ENCODE measurements at regions not wholly inside any gene's neighbourhood (a gene's known extent, or its start where the extent isn't known, plus 50 kb on each side); places are given as distances from the start of the nearest gene placed in this dataset.

DNA sequence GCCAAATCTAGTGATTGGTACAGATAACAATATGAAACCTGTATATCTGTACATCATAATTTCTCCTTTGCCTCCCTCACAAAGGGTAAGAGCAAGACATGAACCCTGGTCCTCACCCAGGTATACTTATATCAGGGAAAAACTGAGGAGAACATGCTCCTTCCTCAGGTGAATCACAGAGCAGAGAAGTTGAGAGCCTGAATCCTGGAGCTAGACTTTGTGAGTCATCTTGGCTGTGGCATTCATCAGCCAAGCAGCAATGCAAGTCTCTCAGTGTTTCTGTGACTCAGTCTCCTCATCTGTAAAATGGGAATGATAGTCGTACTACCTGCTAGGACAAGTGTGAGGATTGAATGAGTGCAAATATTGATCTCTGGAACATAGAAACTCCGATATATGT is 165.7 kb upstream of the ADAMTS9 start:
- WGBS, 2 experiments = 97 to 100% methylated on average over 1 to 2 of the region's 2 CpGs
- Histone ChIP-seq H3K27ac (ENCODE audit: insufficient read depth, low read depth, low read length, poor library complexity, severe bottlenecking) (no peak overlapping the region), H3K36me3 (ENCODE audit: control insufficient read depth, insufficient read depth, low read length) (no peaks in the 10 kb centered on the region)

DNA sequence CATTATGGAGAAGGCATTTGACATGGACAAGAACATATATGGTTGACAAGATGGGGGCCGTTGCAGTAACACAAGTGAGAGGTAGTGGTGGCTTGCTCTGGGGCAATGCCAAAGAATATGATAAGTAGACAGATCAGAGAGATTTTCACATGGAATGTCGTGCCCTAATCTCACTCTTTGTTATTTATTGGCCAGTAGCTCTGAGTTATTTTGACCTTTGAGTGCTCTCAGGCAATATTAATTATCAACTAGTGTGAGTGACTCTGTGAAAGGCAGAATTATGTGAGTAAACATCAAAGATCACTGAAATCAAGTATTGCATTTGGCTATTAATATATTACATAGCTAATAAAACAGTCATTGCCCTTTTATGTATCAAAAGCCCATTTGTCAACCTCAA is 164.9 kb upstream of the ADAMTS9 start:
- Histone ChIP-seq H3K9me3 (ENCODE audit: control insufficient read depth, low read length) (no peaks in the 10 kb centered on the region), H3K27ac (ENCODE audit: insufficient read depth, low read depth, low read length, poor library complexity, severe bottlenecking) (no peak overlapping the region), H3K27me3 (ENCODE audit: control insufficient read depth, insufficient read depth, low read length, poor library complexity, severe bottlenecking) (no peaks in the 10 kb centered on the region), H3K4me3 (ENCODE audit: insufficient read depth, low read depth, low read length) (no peak overlapping the region), H3K36me3 (ENCODE audit: control insufficient read depth, insufficient read depth, low read length) (no peaks in the 10 kb centered on the region), H3K4me1 (ENCODE audit: control insufficient read depth, insufficient read depth, low read length) (no peaks in the 10 kb centered on the region)
- 85 to 90% methylated on average over 2 of the region's 2 CpGs for whole genome bisulfite sequencing, 2 experiments

More for the DNA sequence above, 165.7 kb upstream of the ADAMTS9 start:
- no peaks in the 10 kb centered on the region for H3K9me3 ChIP-seq (ENCODE audit: control insufficient read depth, low read length)
- H3K27me3 ChIP-seq (ENCODE audit: control insufficient read depth, insufficient read depth, low read length, poor library complexity, severe bottlenecking) = no peaks in the 10 kb centered on the region
- no peaks in the 10 kb centered on the region for H3K4me1 ChIP-seq (ENCODE audit: control insufficient read depth, insufficient read depth, low read length)
- H3K4me3 ChIP-seq (ENCODE audit: insufficient read depth, low read depth, low read length) = no peak overlapping the region

DNA sequence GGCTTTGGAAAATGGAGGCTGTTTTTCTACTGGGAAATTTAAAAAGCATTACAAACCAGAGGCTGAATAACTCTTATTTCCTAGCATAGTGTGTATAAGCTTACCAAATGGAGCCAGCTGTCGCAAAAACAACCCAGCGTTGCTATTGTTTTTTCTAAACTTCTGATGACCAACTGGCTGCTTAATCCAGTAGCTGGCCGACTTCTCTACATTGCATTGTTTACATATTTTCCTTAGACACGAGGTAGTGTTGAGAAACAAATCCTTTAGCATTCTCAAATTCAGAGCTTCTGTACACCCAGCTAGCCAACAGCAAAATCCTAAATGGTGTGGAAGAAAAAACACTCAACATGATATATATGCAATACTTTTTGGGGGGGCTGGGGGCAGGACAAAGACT is 161.0 kb upstream of the ADAMTS9 start:
- Histone ChIP-seq H3K4me3 (ENCODE audit: insufficient read depth, low read depth, low read length) (no peak overlapping the region), H3K36me3 (ENCODE audit: control insufficient read depth, insufficient read depth, low read length) (no peaks in the 10 kb centered on the region), H3K27me3 (ENCODE audit: control insufficient read depth, insufficient read depth, low read length, poor library complexity, severe bottlenecking) (no peaks in the 10 kb centered on the region), H3K27ac (ENCODE audit: insufficient read depth, low read depth, low read length, poor library complexity, severe bottlenecking) (no peak overlapping the region), H3K4me1 (ENCODE audit: control insufficient read depth, insufficient read depth, low read length) (no peaks in the 10 kb centered on the region), H3K9me3 (ENCODE audit: control insufficient read depth, low read length) (no peaks in the 10 kb centered on the region)
- whole genome bisulfite sequencing, 2 experiments = 83 to 95% methylated on average over 4 of the region's 4 CpGs

DNA sequence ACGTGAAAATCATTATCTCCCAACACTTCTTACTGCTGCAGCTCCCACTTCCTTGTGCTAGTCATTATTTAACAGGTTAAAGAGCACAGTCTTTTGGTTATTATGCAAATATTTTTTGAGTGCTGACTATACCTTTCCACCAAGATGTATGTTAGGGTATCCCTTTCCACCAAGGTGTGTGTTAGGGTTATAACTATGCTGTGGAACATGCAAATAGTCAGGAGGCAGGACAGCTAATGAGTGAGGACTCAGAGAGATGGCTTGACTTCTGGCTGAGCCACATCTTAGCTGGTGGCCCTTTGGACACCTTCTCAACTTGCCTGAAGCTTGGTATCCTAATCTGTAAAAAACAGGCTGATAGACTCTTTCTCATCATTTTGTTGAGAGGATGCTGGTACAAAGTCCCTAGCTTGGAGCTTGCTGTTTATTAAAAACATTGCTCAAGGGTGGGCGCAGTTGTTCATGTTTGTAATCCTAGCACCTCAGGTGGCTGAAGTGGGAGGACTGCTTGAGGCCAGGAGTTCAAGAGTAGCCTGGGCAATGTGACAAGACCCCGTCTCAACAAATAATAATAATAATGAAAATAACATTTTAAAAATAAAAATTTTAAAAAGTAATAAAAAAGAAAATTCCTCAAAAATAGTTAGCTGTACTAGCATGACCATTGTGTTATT is 160.5 kb upstream of the ADAMTS9 start:
- Histone ChIP-seq H3K4me1 (ENCODE audit: control insufficient read depth, insufficient read depth, low read length) (no peaks in the 10 kb centered on the region), H3K9me3 (ENCODE audit: control insufficient read depth, low read length) (no peaks in the 10 kb centered on the region), H3K36me3 (ENCODE audit: control insufficient read depth, insufficient read depth, low read length) (no peaks in the 10 kb centered on the region), H3K4me3 (ENCODE audit: insufficient read depth, low read depth, low read length) (no peak overlapping the region), H3K27me3 (ENCODE audit: control insufficient read depth, insufficient read depth, low read length, poor library complexity, severe bottlenecking) (no peaks in the 10 kb centered on the region), H3K27ac (ENCODE audit: insufficient read depth, low read depth, low read length, poor library complexity, severe bottlenecking) (no peak overlapping the region)
- 94 to 100% methylated on average over 2 of the region's 3 CpGs for WGBS, 2 experiments

DNA sequence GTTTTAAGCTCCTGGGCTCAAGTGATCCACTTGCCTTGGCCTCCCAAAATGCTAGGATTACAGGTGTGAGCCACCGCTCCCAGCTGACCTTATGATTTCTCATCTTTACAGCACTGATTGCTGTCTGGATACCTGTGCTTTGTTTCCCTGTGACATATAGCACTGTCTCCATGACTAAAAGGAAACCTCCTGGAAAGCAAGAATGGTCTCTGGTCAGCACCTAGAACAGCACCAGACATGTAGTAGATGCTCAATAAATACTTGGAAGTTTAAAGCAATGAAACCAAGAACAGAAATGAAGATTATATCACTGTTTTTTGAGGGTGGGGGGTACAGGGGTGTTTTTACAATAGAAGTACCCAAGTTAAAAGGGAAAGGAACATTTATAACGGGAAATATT is 156.8 kb upstream of the ADAMTS9 start:
- Histone ChIP-seq H3K9me3 (ENCODE audit: control insufficient read depth, low read length) (no peaks in the 10 kb centered on the region), H3K4me1 (ENCODE audit: control insufficient read depth, insufficient read depth, low read length) (no peaks in the 10 kb centered on the region), H3K27me3 (ENCODE audit: control insufficient read depth, insufficient read depth, low read length, poor library complexity, severe bottlenecking) (no peaks in the 10 kb centered on the region), H3K36me3 (ENCODE audit: control insufficient read depth, insufficient read depth, low read length) (no peaks in the 10 kb centered on the region), H3K4me3 (ENCODE audit: insufficient read depth, low read depth, low read length) (no peak overlapping the region), H3K27ac (ENCODE audit: insufficient read depth, low read depth, low read length, poor library complexity, severe bottlenecking) (no peak overlapping the region)
- 93 to 98% methylated on average over 2 of the region's 2 CpGs for WGBS, 2 experiments

DNA sequence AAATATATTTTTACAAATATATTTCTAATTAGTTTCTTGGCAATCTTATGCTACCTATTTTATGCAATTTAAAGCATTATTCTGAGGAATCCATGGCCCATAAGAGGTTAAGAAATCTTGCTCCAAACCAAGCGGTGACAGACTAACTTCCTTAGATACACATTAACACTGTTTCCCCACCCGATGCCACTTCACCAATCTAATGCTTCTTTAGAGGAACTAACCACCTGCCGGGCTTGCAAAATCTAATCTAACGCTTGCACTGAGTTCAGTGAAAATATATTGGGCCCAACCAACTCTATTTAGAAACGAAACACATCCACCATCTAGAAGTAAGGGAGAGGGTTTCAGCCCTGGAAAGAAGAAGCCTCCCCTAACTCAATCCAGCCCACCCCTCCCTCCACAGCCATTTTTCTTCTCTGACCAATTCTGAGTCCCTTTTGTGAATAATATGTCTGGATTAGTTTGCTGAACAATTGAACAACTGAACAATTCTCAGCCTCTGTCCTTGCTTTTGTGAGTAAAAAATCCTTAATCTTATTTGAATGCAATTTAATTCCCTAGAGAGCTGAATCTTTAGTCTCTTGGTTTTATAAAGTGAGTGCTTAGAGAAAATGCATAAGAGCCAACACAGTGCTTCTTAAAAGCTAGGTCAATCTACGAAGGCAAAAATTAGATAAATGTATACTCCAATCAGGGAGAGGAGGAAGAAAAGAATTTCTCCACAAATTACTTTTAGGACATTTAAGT is 150.4 kb upstream of the ADAMTS9 start:
- no peaks in the 10 kb centered on the region for H3K27me3 ChIP-seq (ENCODE audit: control insufficient read depth, insufficient read depth, low read length, poor library complexity, severe bottlenecking)
- no peaks in the 10 kb centered on the region for H3K36me3 ChIP-seq (ENCODE audit: control insufficient read depth, insufficient read depth, low read length)
- 79 to 82% methylated on average over 6 of the region's 6 CpGs for WGBS, 2 experiments
- peaks cover 6% of the 10 kb centered on the region for H3K4me1 ChIP-seq (ENCODE audit: control insufficient read depth, insufficient read depth, low read length)
- no peak overlapping the region for H3K4me3 ChIP-seq (ENCODE audit: insufficient read depth, low read depth, low read length)
- no peaks in the 10 kb centered on the region for H3K9me3 ChIP-seq (ENCODE audit: control insufficient read depth, low read length)
- H3K27ac ChIP-seq (ENCODE audit: insufficient read depth, low read depth, low read length, poor library complexity, severe bottlenecking) = no peak overlapping the region

DNA sequence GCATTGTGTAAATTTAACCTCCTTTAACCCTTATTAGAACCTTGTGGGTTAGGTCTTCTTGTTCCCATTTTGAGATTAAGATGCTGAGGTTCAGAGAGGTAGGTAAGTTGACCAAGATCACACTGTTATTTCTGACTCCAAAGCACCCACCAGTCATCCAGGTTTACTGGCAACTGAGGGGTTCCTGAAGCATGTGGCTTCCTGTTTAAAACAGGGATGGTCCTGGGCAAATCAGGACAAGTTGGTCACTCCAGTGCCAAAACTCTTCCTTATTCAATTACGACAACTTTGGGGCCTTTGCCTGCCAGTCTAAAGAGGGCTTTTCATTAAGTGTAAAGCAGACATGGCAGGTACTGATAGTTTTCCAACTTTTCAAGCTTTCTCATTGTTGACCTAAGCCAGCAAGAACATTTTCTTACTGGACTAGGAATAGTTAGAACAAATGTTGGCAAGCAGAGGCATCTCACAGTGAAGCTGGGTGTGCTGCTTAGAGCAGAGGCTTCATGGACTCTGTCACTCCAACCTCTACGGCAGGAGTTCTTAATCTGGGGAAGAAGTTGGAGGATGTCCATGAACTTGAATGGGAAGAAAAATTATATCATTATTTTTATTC is 149.4 kb upstream of the ADAMTS9 start:
- Histone ChIP-seq H3K27me3 (ENCODE audit: control insufficient read depth, insufficient read depth, low read length, poor library complexity, severe bottlenecking) (no peaks in the 10 kb centered on the region), H3K27ac (ENCODE audit: insufficient read depth, low read depth, low read length, poor library complexity, severe bottlenecking) (no peak overlapping the region), H3K36me3 (ENCODE audit: control insufficient read depth, insufficient read depth, low read length) (no peaks in the 10 kb centered on the region), H3K9me3 (ENCODE audit: control insufficient read depth, low read length) (no peaks in the 10 kb centered on the region), H3K4me1 (ENCODE audit: control insufficient read depth, insufficient read depth, low read length) (peaks cover 6% of the 10 kb centered on the region), H3K4me3 (ENCODE audit: insufficient read depth, low read depth, low read length) (no peak overlapping the region)
- WGBS, 2 experiments = 95 to 98% methylated on average over 2 of the region's 2 CpGs

DNA sequence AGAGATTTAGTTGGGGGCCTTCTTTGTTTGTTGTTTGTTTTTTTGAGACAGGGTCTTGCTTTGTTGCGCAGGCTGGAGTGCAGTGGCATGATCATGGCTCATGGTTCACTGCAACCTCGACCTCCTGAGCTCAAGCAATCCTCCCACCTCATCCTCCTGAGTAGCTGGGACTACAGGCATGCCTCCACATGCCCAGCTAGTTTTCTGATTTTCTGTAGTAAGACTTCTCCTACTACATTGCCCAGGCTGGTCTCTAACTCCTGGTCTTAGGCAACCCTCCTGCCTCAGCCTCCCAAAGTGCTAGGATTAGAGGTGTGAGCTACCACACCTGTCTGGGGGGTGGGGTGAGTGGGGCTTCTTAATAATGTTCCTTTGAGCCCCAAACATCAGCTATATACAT is 148.3 kb upstream of the ADAMTS9 start:
- H3K36me3 ChIP-seq (ENCODE audit: control insufficient read depth, insufficient read depth, low read length) = no peaks in the 10 kb centered on the region
- H3K27ac ChIP-seq (ENCODE audit: insufficient read depth, low read depth, low read length, poor library complexity, severe bottlenecking) = no peak overlapping the region
- WGBS, 2 experiments = 89 to 90% methylated on average over 2 of the region's 2 CpGs
- H3K4me1 ChIP-seq (ENCODE audit: control insufficient read depth, insufficient read depth, low read length) = peaks cover 6% of the 10 kb centered on the region
- no peak overlapping the region for H3K4me3 ChIP-seq (ENCODE audit: insufficient read depth, low read depth, low read length)
- no peaks in the 10 kb centered on the region for H3K27me3 ChIP-seq (ENCODE audit: control insufficient read depth, insufficient read depth, low read length, poor library complexity, severe bottlenecking)
- no peaks in the 10 kb centered on the region for H3K9me3 ChIP-seq (ENCODE audit: control insufficient read depth, low read length)

DNA sequence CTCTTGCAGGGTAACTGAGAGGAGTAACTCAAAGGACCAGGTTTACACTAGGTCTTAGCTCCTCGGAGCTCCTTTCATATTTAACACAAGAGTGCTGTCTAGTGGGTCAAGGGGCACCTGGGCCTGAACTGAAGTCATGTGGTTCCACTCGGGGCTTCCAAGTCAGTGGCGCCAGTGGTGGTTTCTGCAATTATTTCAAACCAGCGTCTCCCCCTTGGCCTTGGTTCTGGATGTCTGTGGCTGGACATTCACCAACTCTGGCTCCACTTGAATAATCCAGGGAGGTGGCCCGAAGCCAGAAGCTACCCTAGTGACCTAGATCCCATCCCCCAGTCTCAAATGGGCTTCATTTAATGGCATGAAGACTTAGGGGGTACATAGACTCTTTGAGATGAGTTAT is 144.3 kb upstream of the ADAMTS9 start:
- H3K9me3 ChIP-seq (ENCODE audit: control insufficient read depth, low read length) = no peaks in the 10 kb centered on the region
- no peaks in the 10 kb centered on the region for H3K4me1 ChIP-seq (ENCODE audit: control insufficient read depth, insufficient read depth, low read length)
- no peaks in the 10 kb centered on the region for H3K27me3 ChIP-seq (ENCODE audit: control insufficient read depth, insufficient read depth, low read length, poor library complexity, severe bottlenecking)
- H3K36me3 ChIP-seq (ENCODE audit: control insufficient read depth, insufficient read depth, low read length) = no peaks in the 10 kb centered on the region
- 92 to 94% methylated on average over 5 of the region's 5 CpGs for WGBS, 2 experiments
- no peak overlapping the region for H3K27ac ChIP-seq (ENCODE audit: insufficient read depth, low read depth, low read length, poor library complexity, severe bottlenecking)
- no peak overlapping the region for H3K4me3 ChIP-seq (ENCODE audit: insufficient read depth, low read depth, low read length)

DNA sequence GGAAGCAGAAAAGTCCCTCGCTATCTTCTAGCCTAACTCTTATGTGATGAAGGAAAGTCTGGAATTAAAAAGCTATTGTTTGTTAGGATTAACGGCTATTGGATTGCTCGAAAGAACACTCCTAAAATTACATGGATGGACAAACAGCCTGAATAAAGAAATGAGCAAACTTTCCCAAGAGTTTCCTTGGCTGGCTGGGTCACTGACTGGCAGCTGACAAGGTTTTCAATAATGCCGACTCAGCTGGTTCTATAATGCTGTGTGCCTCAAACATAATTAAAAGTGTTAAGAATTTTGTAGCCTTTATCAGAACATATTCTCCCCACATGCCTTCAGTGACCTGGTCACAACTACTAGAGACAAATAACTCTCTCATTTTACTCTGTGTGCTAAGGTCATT is 142.9 kb upstream of the ADAMTS9 start:
- no peak overlapping the region for H3K27ac ChIP-seq (ENCODE audit: insufficient read depth, low read depth, low read length, poor library complexity, severe bottlenecking)
- no peak overlapping the region for H3K4me3 ChIP-seq (ENCODE audit: insufficient read depth, low read depth, low read length)
- no peaks in the 10 kb centered on the region for H3K9me3 ChIP-seq (ENCODE audit: control insufficient read depth, low read length)
- H3K36me3 ChIP-seq (ENCODE audit: control insufficient read depth, insufficient read depth, low read length) = no peaks in the 10 kb centered on the region
- no peaks in the 10 kb centered on the region for H3K27me3 ChIP-seq (ENCODE audit: control insufficient read depth, insufficient read depth, low read length, poor library complexity, severe bottlenecking)
- 88 to 95% methylated on average over 4 of the region's 4 CpGs for WGBS, 2 experiments
- no peaks in the 10 kb centered on the region for H3K4me1 ChIP-seq (ENCODE audit: control insufficient read depth, insufficient read depth, low read length)

All from ectodermal cell (in vitro differentiated cells).